NT2/D1 (cell line): ENCODE measurements at regions not wholly inside any gene's neighbourhood (a gene's known extent, or its start where the extent isn't known, plus 50 kb on each side); places are given as distances from the start of the nearest gene placed in this dataset.

Experiments used
- SUZ12 ChIP-seq: IDR thresholded peaks from 2 replicates; pipeline ENCODE4 v1.6.1; 2011; ENCODE audit not compliant: insufficient read length, insufficient read depth; ENCODE audit errors: extremely low read depth
- ZNF274 ChIP-seq: IDR thresholded peaks from 2 replicates; pipeline ENCODE4 v1.6.1; 2011; ENCODE audit warnings: mild to moderate bottlenecking, low read depth, low read length

- no peak for TF ChIP-seq ZNF274
- TF ChIP-seq SUZ12 = no peak
Observed at GRCh38 chr4:24720436-24720835, 74.9 kb upstream of the SOD3 start.
